Upper lobe of left lung (tissue), 6 donors: ENCODE measurements at regions not wholly inside any gene's neighbourhood (a gene's known extent, or its start where the extent isn't known, plus 50 kb on each side); places are given as distances from the start of the nearest gene placed in this dataset.

Source experiments
- ATAC-seq, 2 donors: fragments of 200-7000 bp; cut with Tn5 transposase; one replicate each; pipeline ENCODE4 v1.9.1; 2022; ENCODE audit warnings: mild to moderate bottlenecking in 2 of 2, moderate library complexity in 2 of 2; ENCODE audit not compliant: low FRiP score in 2 of 2
- DNase-seq, 2 donors: peaks; one replicate each; pipeline ENCODE4 v3.0.0-alpha.2; 2019 to 2020
- H3K27ac ChIP-seq, 4 donors: fragments of 200-600 bp; sonication (generic); one replicate each; pipeline ENCODE4 v1.5.1; 2016 to 2019
- H3K27me3 ChIP-seq, 4 donors: fragments of 200-600 bp; sonication (generic); one replicate each; pipeline ENCODE4 v1.5.1; 2017 to 2019
- H3K36me3 ChIP-seq, 4 donors: fragments of 200-600 bp; sonication (generic); one replicate each; pipeline ENCODE4 v1.5.1; 2016 to 2019
- H3K4me1 ChIP-seq, 4 donors: fragments of 200-600 bp; sonication (generic); one replicate each; pipeline ENCODE4 v1.5.1; 2018 to 2019
- H3K4me3 ChIP-seq, 4 donors: fragments of 200-600 bp; sonication (generic); one replicate each; pipeline ENCODE4 v1.5.1; 2017 to 2019; ENCODE audit warnings: mild to moderate bottlenecking in 2 of 4, moderate library complexity in 1 of 4
- H3K9me3 ChIP-seq, 4 donors: fragments of 200-600 bp; sonication (generic); one replicate each; pipeline ENCODE4 v1.5.1; 2018 to 2019
- EP300 ChIP-seq, 4 donors: sonication (generic); formaldehyde crosslinking; IDR thresholded peaks; one replicate each; pipeline ENCODE4 v1.5.1; 2017; ENCODE audit warnings: antibody characterized with exemption in 4 of 4, control low read depth in 2 of 4
- POLR2A ChIP-seq, 4 donors: fragments of 450-650 bp; IDR thresholded peaks; one replicate each; pipeline ENCODE4 v1.5.1; 2016 to 2017; ENCODE audit warnings: antibody characterized with exemption in 4 of 4, mild to moderate bottlenecking in 2 of 4
- POLR2AphosphoS5 ChIP-seq, 2 donors: sonication (generic); formaldehyde crosslinking; IDR thresholded peaks; one replicate each; pipeline ENCODE4 v1.5.1; 2017; ENCODE audit warnings: antibody characterized with exemption in 2 of 2
- WGBS, 2 donors: methylation state at CpG; one replicate each; pipeline ENCODE4 v1.1.5; 2017 to 2018; 5-methylcytosine and 5-hydroxymethylcytosine counted together
- TF ChIP-seq, protein P1 (sequence below), 6 experiments: fragments of 450-650 bp in 4 of 6; fragments of 200-600 bp in 2 of 6; sonication (generic) in 2 of 6; IDR thresholded peaks; one replicate each; pipeline ENCODE4 v1.5.1; 2016 to 2019; ENCODE audit warnings: antibody characterized with exemption in 6 of 6
- donor health status: DM: no; HTN: no; CAD: no; lungs with moderate emphysema.
- donor health status: DM: no; HTN: yes; CAD: no; lungs with severe emphysema.

DNA sequence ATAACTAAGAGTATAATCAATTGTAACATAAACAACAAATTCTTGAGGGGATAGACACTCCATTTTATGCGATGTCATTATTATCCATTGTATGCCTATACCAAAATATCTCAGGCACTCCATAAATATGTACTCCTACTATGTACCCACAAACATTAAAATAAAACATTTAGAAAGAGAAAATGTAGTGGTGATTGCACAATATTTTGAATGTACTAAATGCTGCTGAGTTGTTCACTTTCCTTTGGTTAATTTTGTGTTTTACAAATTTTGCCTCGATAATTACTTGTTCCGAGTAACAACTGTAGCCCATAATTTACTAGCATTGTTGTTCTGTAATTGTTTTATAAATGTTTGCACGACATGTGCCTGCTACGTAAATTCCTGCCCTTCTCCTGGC is 131.3 kb downstream of the DCLK3 start:
- H3K9me3 ChIP-seq, result no peaks in the 10 kb centered on the region
- WGBS, 2 donors, result 91 to 95% methylated on average over 5 of the region's 5 CpGs
- peaks cover 0 to 5% (median 2%) of the 10 kb centered on the region in 4 donors for H3K4me1 ChIP-seq
- no peak overlapping the region for H3K27ac ChIP-seq
- TF ChIP-seq POLR2AphosphoS5 (IDR thresholded peaks at IDR 0.05) (no peak), EP300 (IDR thresholded peaks at IDR 0.05) (no peak), POLR2A (IDR thresholded peaks at IDR 0.05) (no peak)
- TF ChIP-seq, protein P1, sequence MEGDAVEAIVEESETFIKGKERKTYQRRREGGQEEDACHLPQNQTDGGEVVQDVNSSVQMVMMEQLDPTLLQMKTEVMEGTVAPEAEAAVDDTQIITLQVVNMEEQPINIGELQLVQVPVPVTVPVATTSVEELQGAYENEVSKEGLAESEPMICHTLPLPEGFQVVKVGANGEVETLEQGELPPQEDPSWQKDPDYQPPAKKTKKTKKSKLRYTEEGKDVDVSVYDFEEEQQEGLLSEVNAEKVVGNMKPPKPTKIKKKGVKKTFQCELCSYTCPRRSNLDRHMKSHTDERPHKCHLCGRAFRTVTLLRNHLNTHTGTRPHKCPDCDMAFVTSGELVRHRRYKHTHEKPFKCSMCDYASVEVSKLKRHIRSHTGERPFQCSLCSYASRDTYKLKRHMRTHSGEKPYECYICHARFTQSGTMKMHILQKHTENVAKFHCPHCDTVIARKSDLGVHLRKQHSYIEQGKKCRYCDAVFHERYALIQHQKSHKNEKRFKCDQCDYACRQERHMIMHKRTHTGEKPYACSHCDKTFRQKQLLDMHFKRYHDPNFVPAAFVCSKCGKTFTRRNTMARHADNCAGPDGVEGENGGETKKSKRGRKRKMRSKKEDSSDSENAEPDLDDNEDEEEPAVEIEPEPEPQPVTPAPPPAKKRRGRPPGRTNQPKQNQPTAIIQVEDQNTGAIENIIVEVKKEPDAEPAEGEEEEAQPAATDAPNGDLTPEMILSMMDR (IDR thresholded peaks at IDR 0.05), result no peak
- DNase-seq, result no peak
- ATAC-seq, result no peak
- H3K36me3 ChIP-seq, result no peaks in the 10 kb centered on the region
- H3K4me3 ChIP-seq, result no peak overlapping the region
- no peaks in the 10 kb centered on the region for H3K27me3 ChIP-seq

DNA sequence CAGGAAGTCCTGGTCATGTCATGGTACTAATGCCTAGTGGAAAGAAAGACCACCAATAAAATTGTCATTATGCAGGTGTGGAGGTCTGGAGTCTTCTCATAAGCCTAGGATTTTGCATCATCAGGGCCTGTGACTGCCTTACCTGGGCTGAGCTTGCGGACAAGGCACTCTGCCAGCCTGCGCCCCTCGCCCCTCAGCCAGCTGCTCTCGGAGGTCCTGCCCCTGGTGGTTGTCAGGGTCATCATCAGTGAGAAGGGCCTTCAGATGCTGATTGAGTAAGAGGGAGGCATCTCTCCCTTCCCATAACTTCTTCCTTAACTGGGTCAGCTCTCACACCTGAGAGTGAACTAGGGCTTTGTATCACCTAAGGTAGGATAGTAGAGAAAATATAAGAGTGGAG is 132.8 kb downstream of the DCLK3 start:
- ATAC-seq (no peak), DNase-seq (peak in 1 of 2 donors; percentile 42)
- H3K4me3 ChIP-seq, result no peak overlapping the region
- H3K27me3 ChIP-seq, result no peaks in the 10 kb centered on the region
- peaks cover 0 to 7% (median 2%) of the 10 kb centered on the region in 4 donors for H3K4me1 ChIP-seq
- TF ChIP-seq POLR2AphosphoS5 (IDR thresholded peaks at IDR 0.05) (no peak), POLR2A (IDR thresholded peaks at IDR 0.05) (no peak), EP300 (IDR thresholded peaks at IDR 0.05) (no peak)
- TF ChIP-seq, protein P1 (IDR thresholded peaks at IDR 0.05), result no peak
- H3K9me3 ChIP-seq, result no peaks in the 10 kb centered on the region
- WGBS, 2 donors, result 88 to 93% methylated on average over 4 of the region's 4 CpGs
- no peaks in the 10 kb centered on the region for H3K36me3 ChIP-seq
- no peak overlapping the region for H3K27ac ChIP-seq

DNA sequence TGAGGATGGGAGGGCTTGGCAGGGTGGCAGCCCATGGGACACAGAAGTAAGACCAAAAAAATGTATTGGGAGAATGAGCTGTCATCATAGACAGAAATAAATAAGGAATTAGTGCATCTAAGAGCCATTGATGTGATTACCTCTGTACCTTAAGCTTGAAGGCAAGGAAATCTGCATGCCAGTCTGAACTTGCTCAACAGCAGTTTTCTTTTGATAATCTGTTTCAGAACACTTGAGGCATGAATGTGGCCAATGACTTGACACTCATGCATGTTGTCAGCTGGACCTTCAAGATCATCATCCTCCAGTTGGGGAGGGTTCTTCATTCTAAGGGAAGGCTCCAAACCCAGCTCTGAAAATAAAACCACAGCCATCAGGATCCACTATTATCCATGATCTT is 148.5 kb downstream of the DCLK3 start:
- ATAC-seq (no peak), DNase-seq (no peak)
- H3K36me3 ChIP-seq, result no peaks in the 10 kb centered on the region
- no peak overlapping the region for H3K4me3 ChIP-seq
- no peaks in the 10 kb centered on the region for H3K9me3 ChIP-seq
- H3K27ac ChIP-seq, result no peak overlapping the region
- TF ChIP-seq POLR2A (IDR thresholded peaks at IDR 0.05) (no peak), EP300 (IDR thresholded peaks at IDR 0.05) (no peak), POLR2AphosphoS5 (IDR thresholded peaks at IDR 0.05) (no peak)
- TF ChIP-seq, protein P1 (IDR thresholded peaks at IDR 0.05), result no peak
- H3K27me3 ChIP-seq, result no peaks in the 10 kb centered on the region
- H3K4me1 ChIP-seq, result no peaks in the 10 kb centered on the region

DNA sequence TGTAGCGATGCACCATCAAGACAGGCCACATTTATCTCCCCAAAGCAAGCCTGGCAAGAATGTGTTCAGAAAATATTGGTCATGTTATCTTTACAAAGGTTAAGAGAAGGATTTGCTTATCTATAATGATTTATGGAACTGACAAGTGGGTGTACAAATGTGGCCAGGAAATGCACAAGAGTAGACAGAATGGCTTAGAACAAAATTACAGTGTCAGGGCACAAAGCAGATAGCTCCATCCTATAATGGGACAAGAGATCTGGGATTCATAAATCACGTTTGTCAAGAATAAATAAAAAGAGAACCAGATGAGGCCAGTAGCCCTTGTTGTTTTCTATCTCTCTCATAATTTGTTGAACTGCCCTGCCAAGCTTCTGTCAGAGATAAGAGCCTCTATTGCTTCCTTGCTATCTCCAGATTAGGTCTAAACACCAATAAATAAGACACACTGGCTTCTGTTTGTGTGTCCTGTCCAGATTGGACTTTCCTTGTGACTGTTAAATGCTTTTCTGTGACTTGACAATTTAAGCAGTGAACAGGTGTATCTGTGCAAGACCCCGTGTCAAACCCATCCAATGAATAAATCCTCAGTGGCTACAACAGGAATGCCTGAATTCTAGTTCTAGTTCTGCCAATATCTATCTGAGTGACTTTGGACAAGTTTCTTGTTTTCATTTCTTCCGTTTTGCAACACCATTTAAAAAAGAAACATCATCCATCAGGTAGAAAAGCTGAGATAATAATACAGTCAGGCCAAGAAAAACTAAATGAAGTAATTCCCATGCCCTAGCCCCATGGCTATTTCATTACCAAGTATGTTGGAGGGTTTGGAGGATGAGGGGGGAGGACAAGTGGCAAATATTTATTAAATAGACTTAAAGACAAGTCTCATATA is 157.2 kb downstream of the DCLK3 start:
- 42 to 47% methylated on average over 4 of the region's 4 CpGs for WGBS, 2 donors
- Histone ChIP-seq H3K27me3 (no peaks in the 10 kb centered on the region), H3K9me3 (no peaks in the 10 kb centered on the region)

More for the DNA sequence above, 157.2 kb downstream of the DCLK3 start:
- Histone ChIP-seq H3K36me3 (no peaks in the 10 kb centered on the region), H3K4me1 (no peaks in the 10 kb centered on the region), H3K27ac (no peak overlapping the region), H3K4me3 (no peak overlapping the region)
- DNase-seq (no peak), ATAC-seq (no peak)
- no peak for TF ChIP-seq POLR2A (IDR thresholded peaks at IDR 0.05)
- no peak for TF ChIP-seq POLR2AphosphoS5 (IDR thresholded peaks at IDR 0.05)
- TF ChIP-seq EP300 (IDR thresholded peaks at IDR 0.05), result no peak
- TF ChIP-seq, protein P1 (IDR thresholded peaks at IDR 0.05), result no peak
